ENCODE measurements at regions not wholly inside any gene's neighbourhood (a gene's known extent, or its start where the extent isn't known, plus 50 kb on each side); places are given as distances from the start of the nearest gene placed in this dataset.

GRCh38 chrX:4710618-4711433 is 997.4 kb upstream of the PRKX start:
- TF ChIP-seq CTCF (IDR thresholded peaks at IDR 0.05; ENCODE audit: extremely low read depth in 1 of 2, insufficient read depth in 1 of 2, low read depth in 1 of 2, low read length in 2 of 2) = no peak
- no peak for TF ChIP-seq EZH2 (IDR thresholded peaks at IDR 0.05; ENCODE audit: borderline replicate concordance, low read depth, low read length, severe bottlenecking)
- TF ChIP-seq POLR2A (IDR thresholded peaks at IDR 0.05; ENCODE audit: low read depth, low read length) = no peak
- TF ChIP-seq JUN (IDR thresholded peaks at IDR 0.05; ENCODE audit: borderline replicate concordance, insufficient read depth, insufficient read length, low read depth) = no peak
- no peak for TF ChIP-seq MYC (IDR thresholded peaks at IDR 0.05; ENCODE audit: low read depth, low read length)
- no peak for TF ChIP-seq POLR2AphosphoS5 (IDR thresholded peaks at IDR 0.05; ENCODE audit: insufficient read depth, low read depth, low read length)
- TF ChIP-seq MAX (IDR thresholded peaks at IDR 0.05; ENCODE audit: insufficient read depth, insufficient read length) = no peak
- TF ChIP-seq FOS (IDR thresholded peaks at IDR 0.05; ENCODE audit: borderline replicate concordance, insufficient read depth, low read length) = no peak
- TF ChIP-seq GATA2 (IDR thresholded peaks at IDR 0.05; ENCODE audit: insufficient read depth, insufficient read length, low read depth, low read length) = no peak
